ENCODE measurements at regions not wholly inside any gene's neighbourhood (a gene's known extent, or its start where the extent isn't known, plus 50 kb on each side); places are given as distances from the start of the nearest gene placed in this dataset.

GRCh38 chr6:4459032-4459431 is 317.2 kb upstream of the CDYL start (continued):
- TF ChIP-seq DACH1 (IDR thresholded peaks at IDR 0.05; ENCODE audit: partially characterized antibody) (peak; percentile 85), BACH1 (tag; IDR thresholded peaks at IDR 0.05) (no peak), CREM (IDR thresholded peaks at IDR 0.05; ENCODE audit: low read depth) (peak; percentile 15; the same call in 1 of the 2 replicates), CREB1 (IDR thresholded peaks at IDR 0.05) (no peak), CREB1 (CRISPR knock-in tag; IDR thresholded peaks at IDR 0.05) (no peak), MCM7 (IDR thresholded peaks at IDR 0.05) (no peak), C11orf30 (IDR thresholded peaks at IDR 0.05; ENCODE audit: low read depth) (peak; percentile 88), KLF16 (IDR thresholded peaks at IDR 0.05) (peak; percentile 38; the same call in 1 of the 2 replicates), IRF9 (tag; IDR thresholded peaks at IDR 0.05) (peak; percentile 85), SRF (CRISPR knock-in tag; IDR thresholded peaks at IDR 0.05) (no peak), ZNF318 (IDR thresholded peaks at IDR 0.05; ENCODE audit: borderline replicate concordance in 1 of 2, low read depth in 1 of 2) (no peak), NFIX (CRISPR knock-in tag; IDR thresholded peaks at IDR 0.05; ENCODE audit: low read depth) (no peak), BMI1 (IDR thresholded peaks at IDR 0.05; ENCODE audit: low read length) (no peak), MAFK (IDR thresholded peaks at IDR 0.05; ENCODE audit: low read length) (peak; percentile 77), NFYB (IDR thresholded peaks at IDR 0.05; ENCODE audit: extremely low read depth, insufficient read length) (no peak), BCOR (IDR thresholded peaks at IDR 0.05) (no peak), NRF1 (conservative IDR thresholded peaks at IDR 0.05 in 1 of 2, IDR thresholded peaks at IDR 0.05 in 1 of 2) (no peak), PHF20 (IDR thresholded peaks at IDR 0.05; ENCODE audit: partially characterized antibody) (no peak), JUN (IDR thresholded peaks at IDR 0.05; ENCODE audit: borderline replicate concordance, low read depth, low read length) (peak; percentile 69), JUN (CRISPR knock-in tag; IDR thresholded peaks at IDR 0.05; ENCODE audit: borderline replicate concordance) (no peak), ZNF316 (IDR thresholded peaks at IDR 0.05) (peak; percentile 62; the same call in 1 of the 2 replicates), MAFF (IDR thresholded peaks at IDR 0.05; ENCODE audit: low read length) (peak; percentile 73), VEZF1 (CRISPR knock-in tag; IDR thresholded peaks at IDR 0.05) (no peak)

Measured in K562 (cell line).